ENCODE measurements at regions not wholly inside any gene's neighbourhood (a gene's known extent, or its start where the extent isn't known, plus 50 kb on each side); places are given as distances from the start of the nearest gene placed in this dataset.
"Not testable (repeated sequence)": the region's sequence is repeated elsewhere in the genome, so short reads cannot be mapped to it uniquely, and the experiment has no call there.

- H3K27me3 ChIP-seq (ENCODE audit: control insufficient read depth, insufficient read depth, low read length), result no peaks in the 10 kb centered on the region
- no peak overlapping the region for H3K4me3 ChIP-seq (ENCODE audit: low read length)
- WGBS (ENCODE audit: insufficient coverage, insufficient read length), result no CpG with 5 or more reads among the region's 2 CpGs
- DNase-seq (ENCODE audit: low read depth, low spot score), result no peak
- no peaks in the 10 kb centered on the region for H3K9me3 ChIP-seq (ENCODE audit: control insufficient read depth, insufficient read depth, low read length)
- H3K27ac ChIP-seq (ENCODE audit: low read length), result no peak overlapping the region
- no peaks in the 10 kb centered on the region for H3K4me1 ChIP-seq (ENCODE audit: control insufficient read depth, insufficient read depth, low read length)
- no peaks in the 10 kb centered on the region for H3K36me3 ChIP-seq (ENCODE audit: control insufficient read depth, insufficient read depth, low read length)
Observed at GRCh38 chrX:26914232-26914631, 548.9 kb downstream of the PPP4R3C start.

GRCh38 chrX:26911785-26912184, 551.4 kb downstream of the PPP4R3C start:
- H3K27me3 ChIP-seq (ENCODE audit: control insufficient read depth, insufficient read depth, low read length); H3K4me3 ChIP-seq (ENCODE audit: low read length); H3K9me3 ChIP-seq (ENCODE audit: control insufficient read depth, insufficient read depth, low read length); H3K27ac ChIP-seq (ENCODE audit: low read length); H3K4me1 ChIP-seq (ENCODE audit: control insufficient read depth, insufficient read depth, low read length); H3K36me3 ChIP-seq (ENCODE audit: control insufficient read depth, insufficient read depth, low read length); DNase-seq (ENCODE audit: low read depth, low spot score): not testable (repeated sequence)
- no CpG with 5 or more reads among the region's 3 CpGs for WGBS (ENCODE audit: insufficient coverage, insufficient read length)

GRCh38 chrX:26909728-26910127, 553.4 kb downstream of the PPP4R3C start:
- H3K9me3 ChIP-seq (ENCODE audit: control insufficient read depth, insufficient read depth, low read length), result no peaks in the 10 kb centered on the region
- no peaks in the 10 kb centered on the region for H3K27me3 ChIP-seq (ENCODE audit: control insufficient read depth, insufficient read depth, low read length)
- no peaks in the 10 kb centered on the region for H3K4me1 ChIP-seq (ENCODE audit: control insufficient read depth, insufficient read depth, low read length)
- no peak overlapping the region for H3K4me3 ChIP-seq (ENCODE audit: low read length)
- no peaks in the 10 kb centered on the region for H3K36me3 ChIP-seq (ENCODE audit: control insufficient read depth, insufficient read depth, low read length)
- WGBS (ENCODE audit: insufficient coverage, insufficient read length), result no CpG with 5 or more reads among the region's 2 CpGs
- H3K27ac ChIP-seq (ENCODE audit: low read length), result no peak overlapping the region
- no peak for DNase-seq (ENCODE audit: low read depth, low spot score)

GRCh38 chrX:26908218-26908617, 554.9 kb downstream of the PPP4R3C start:
- Histone ChIP-seq H3K27me3 (ENCODE audit: control insufficient read depth, insufficient read depth, low read length) (no peaks in the 10 kb centered on the region), H3K4me3 (ENCODE audit: low read length) (no peak overlapping the region), H3K36me3 (ENCODE audit: control insufficient read depth, insufficient read depth, low read length) (no peaks in the 10 kb centered on the region), H3K4me1 (ENCODE audit: control insufficient read depth, insufficient read depth, low read length) (no peaks in the 10 kb centered on the region), H3K27ac (ENCODE audit: low read length) (no peak overlapping the region), H3K9me3 (ENCODE audit: control insufficient read depth, insufficient read depth, low read length) (no peaks in the 10 kb centered on the region)
- no CpG with 5 or more reads among the region's 1 CpG for WGBS (ENCODE audit: insufficient coverage, insufficient read length)
- DNase-seq (ENCODE audit: low read depth, low spot score), result no peak

- Histone ChIP-seq H3K27ac (ENCODE audit: low read length) (no peak overlapping the region), H3K27me3 (ENCODE audit: control insufficient read depth, insufficient read depth, low read length) (no peaks in the 10 kb centered on the region), H3K36me3 (ENCODE audit: control insufficient read depth, insufficient read depth, low read length) (no peaks in the 10 kb centered on the region), H3K4me3 (ENCODE audit: low read length) (no peak overlapping the region), H3K4me1 (ENCODE audit: control insufficient read depth, insufficient read depth, low read length) (no peaks in the 10 kb centered on the region), H3K9me3 (ENCODE audit: control insufficient read depth, insufficient read depth, low read length) (no peaks in the 10 kb centered on the region)
- WGBS (ENCODE audit: insufficient coverage, insufficient read length), result no CpG with 5 or more reads among the region's 3 CpGs
- DNase-seq (ENCODE audit: low read depth, low spot score), result no peak
Observed at GRCh38 chrX:26889574-26889973, 573.6 kb downstream of the PPP4R3C start.

GRCh38 chrX:26873736-26874135, 589.4 kb downstream of the PPP4R3C start:
- WGBS (ENCODE audit: insufficient coverage, insufficient read length), result no CpG with 5 or more reads among the region's 29 CpGs
- Histone ChIP-seq H3K9me3 (ENCODE audit: control insufficient read depth, insufficient read depth, low read length) (no peaks in the 10 kb centered on the region), H3K27ac (ENCODE audit: low read length) (no peak overlapping the region), H3K27me3 (ENCODE audit: control insufficient read depth, insufficient read depth, low read length) (no peaks in the 10 kb centered on the region), H3K4me3 (ENCODE audit: low read length) (no peak overlapping the region), H3K4me1 (ENCODE audit: control insufficient read depth, insufficient read depth, low read length) (no peaks in the 10 kb centered on the region), H3K36me3 (ENCODE audit: control insufficient read depth, insufficient read depth, low read length) (no peaks in the 10 kb centered on the region)
- DNase-seq (ENCODE audit: low read depth, low spot score), result no peak

- Histone ChIP-seq H3K27me3 (ENCODE audit: control insufficient read depth, insufficient read depth, low read length) (no peaks in the 10 kb centered on the region), H3K9me3 (ENCODE audit: control insufficient read depth, insufficient read depth, low read length) (no peaks in the 10 kb centered on the region), H3K4me3 (ENCODE audit: low read length) (no peak overlapping the region), H3K4me1 (ENCODE audit: control insufficient read depth, insufficient read depth, low read length) (no peaks in the 10 kb centered on the region), H3K27ac (ENCODE audit: low read length) (no peak overlapping the region), H3K36me3 (ENCODE audit: control insufficient read depth, insufficient read depth, low read length) (no peaks in the 10 kb centered on the region)
- no peak for DNase-seq (ENCODE audit: low read depth, low spot score)
- WGBS (ENCODE audit: insufficient coverage, insufficient read length), result no CpG with 5 or more reads among the region's 1 CpG
Observed at GRCh38 chrX:26871967-26872366, 591.2 kb downstream of the PPP4R3C start.

- Histone ChIP-seq H3K27ac (ENCODE audit: low read length) (no peak overlapping the region), H3K27me3 (ENCODE audit: control insufficient read depth, insufficient read depth, low read length) (no peaks in the 10 kb centered on the region), H3K4me3 (ENCODE audit: low read length) (no peak overlapping the region), H3K9me3 (ENCODE audit: control insufficient read depth, insufficient read depth, low read length) (no peaks in the 10 kb centered on the region), H3K4me1 (ENCODE audit: control insufficient read depth, insufficient read depth, low read length) (no peaks in the 10 kb centered on the region), H3K36me3 (ENCODE audit: control insufficient read depth, insufficient read depth, low read length) (no peaks in the 10 kb centered on the region)
- no peak for DNase-seq (ENCODE audit: low read depth, low spot score)
- WGBS (ENCODE audit: insufficient coverage, insufficient read length), result no CpG with 5 or more reads among the region's 1 CpG
Observed at GRCh38 chrX:26851981-26852380, 611.2 kb downstream of the PPP4R3C start.

GRCh38 chrX:26848511-26848910, 614.6 kb downstream of the PPP4R3C start:
- Histone ChIP-seq H3K36me3 (ENCODE audit: control insufficient read depth, insufficient read depth, low read length) (no peaks in the 10 kb centered on the region), H3K27me3 (ENCODE audit: control insufficient read depth, insufficient read depth, low read length) (no peaks in the 10 kb centered on the region), H3K4me1 (ENCODE audit: control insufficient read depth, insufficient read depth, low read length) (no peaks in the 10 kb centered on the region), H3K9me3 (ENCODE audit: control insufficient read depth, insufficient read depth, low read length) (no peaks in the 10 kb centered on the region), H3K27ac (ENCODE audit: low read length) (no peak overlapping the region), H3K4me3 (ENCODE audit: low read length) (no peak overlapping the region)
- WGBS (ENCODE audit: insufficient coverage, insufficient read length), result no CpG with 5 or more reads among the region's 2 CpGs
- no peak for DNase-seq (ENCODE audit: low read depth, low spot score)

GRCh38 chrX:26845056-26845455, 618.1 kb downstream of the PPP4R3C start:
- H3K4me3 ChIP-seq (ENCODE audit: low read length), result no peak overlapping the region
- no peaks in the 10 kb centered on the region for H3K9me3 ChIP-seq (ENCODE audit: control insufficient read depth, insufficient read depth, low read length)
- no peak overlapping the region for H3K27ac ChIP-seq (ENCODE audit: low read length)
- no CpG with 5 or more reads among the region's 2 CpGs for WGBS (ENCODE audit: insufficient coverage, insufficient read length)
- no peak for DNase-seq (ENCODE audit: low read depth, low spot score)
- H3K36me3 ChIP-seq (ENCODE audit: control insufficient read depth, insufficient read depth, low read length), result no peaks in the 10 kb centered on the region
- H3K4me1 ChIP-seq (ENCODE audit: control insufficient read depth, insufficient read depth, low read length), result no peaks in the 10 kb centered on the region
- no peaks in the 10 kb centered on the region for H3K27me3 ChIP-seq (ENCODE audit: control insufficient read depth, insufficient read depth, low read length)

- Histone ChIP-seq H3K36me3 (ENCODE audit: control insufficient read depth, insufficient read depth, low read length) (no peaks in the 10 kb centered on the region), H3K27me3 (ENCODE audit: control insufficient read depth, insufficient read depth, low read length) (no peaks in the 10 kb centered on the region), H3K4me3 (ENCODE audit: low read length) (no peak overlapping the region), H3K4me1 (ENCODE audit: control insufficient read depth, insufficient read depth, low read length) (no peaks in the 10 kb centered on the region), H3K27ac (ENCODE audit: low read length) (no peak overlapping the region), H3K9me3 (ENCODE audit: control insufficient read depth, insufficient read depth, low read length) (no peaks in the 10 kb centered on the region)
- WGBS (ENCODE audit: insufficient coverage, insufficient read length), result no CpG with 5 or more reads among the region's 1 CpG
- DNase-seq (ENCODE audit: low read depth, low spot score), result no peak
Observed at GRCh38 chrX:26822448-26822847, 606.5 kb downstream of the MAGEB5 start.

Data from iPS DF 6.9 (cell line).